Activated T-cell treated with anti-CD3 and anti-CD28 coated beads for 1 hour (primary cell): ENCODE measurements at regions not wholly inside any gene's neighbourhood (a gene's known extent, or its start where the extent isn't known, plus 50 kb on each side); places are given as distances from the start of the nearest gene placed in this dataset.
"Not testable (repeated sequence)": the region's sequence is repeated elsewhere in the genome, so short reads cannot be mapped to it uniquely, and the experiment has no call there.

Experiments
- DNase-seq: peaks from one replicate; pipeline ENCODE4 v3.0.0-alpha.2; 2020; ENCODE audit warnings: low read depth

DNA sequence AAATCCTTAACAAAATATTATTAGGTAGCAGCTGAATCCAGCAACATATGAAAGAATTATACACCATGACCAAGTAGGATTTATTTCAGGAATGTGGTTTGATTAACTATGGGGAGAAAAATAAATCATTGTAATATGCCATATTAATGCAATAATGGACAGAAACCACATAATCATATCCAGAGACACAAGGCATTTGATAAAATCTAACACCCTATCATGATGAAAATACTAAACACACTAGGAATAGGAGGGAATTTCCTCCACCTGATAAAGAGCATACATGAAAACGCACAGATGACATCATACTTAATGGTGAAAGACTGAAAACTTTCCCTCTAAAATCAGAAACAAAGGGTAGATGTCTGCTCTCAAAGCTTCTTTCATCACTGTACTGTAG, 238.9 kb downstream of the PHLDA1 start:
- DNase-seq: no peak

DNA sequence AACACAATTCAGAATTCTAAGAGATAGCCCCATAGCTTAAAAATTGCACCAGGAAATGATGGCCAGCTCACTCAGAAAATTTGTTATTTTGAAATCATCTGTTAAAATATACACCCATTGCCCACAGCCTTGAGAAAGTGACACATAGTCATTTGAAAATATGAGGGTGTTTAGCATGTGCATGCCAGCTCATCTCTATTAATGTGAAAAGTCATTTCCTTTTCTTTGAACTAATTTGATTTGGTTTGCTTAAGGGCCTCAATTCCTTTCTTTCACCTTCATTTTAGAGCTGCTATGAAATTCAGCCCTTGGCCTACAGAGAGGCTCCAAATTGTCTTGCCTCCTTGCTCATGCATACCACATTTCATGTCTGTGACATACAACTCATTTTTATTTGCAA, 241.4 kb downstream of the PHLDA1 start:
- DNase-seq: no peak

- DNase-seq: not testable (repeated sequence)
Measured at GRCh38 chr12:75787146-75787545, 244.4 kb downstream of the PHLDA1 start.

GRCh38 chr12:75786070-75786469, 245.5 kb downstream of the PHLDA1 start:
- no peak for DNase-seq

DNA sequence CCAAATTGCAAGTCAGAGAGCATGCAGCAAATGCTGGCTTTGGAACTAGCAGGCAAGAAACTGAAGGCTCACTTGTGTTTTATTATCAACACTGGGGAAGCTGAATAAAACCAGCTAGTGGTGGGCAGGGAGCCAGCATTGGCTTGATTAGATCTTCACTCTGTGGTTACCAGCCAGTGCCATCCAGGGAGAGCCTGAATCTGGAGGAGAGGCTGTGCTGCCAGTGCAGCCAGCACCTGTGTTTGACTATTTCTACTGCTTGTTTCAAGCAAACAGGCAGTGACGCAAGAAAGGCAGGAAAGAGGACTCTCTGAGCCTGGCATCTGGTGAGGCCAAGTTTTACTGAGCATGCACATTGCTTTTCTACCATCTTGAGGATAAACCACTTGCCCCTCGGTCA, 247.0 kb downstream of the PHLDA1 start:
- DNase-seq: no peak

GRCh38 chr12:75783093-75783877, 248.3 kb downstream of the PHLDA1 start:
- DNase-seq: no peak

DNA sequence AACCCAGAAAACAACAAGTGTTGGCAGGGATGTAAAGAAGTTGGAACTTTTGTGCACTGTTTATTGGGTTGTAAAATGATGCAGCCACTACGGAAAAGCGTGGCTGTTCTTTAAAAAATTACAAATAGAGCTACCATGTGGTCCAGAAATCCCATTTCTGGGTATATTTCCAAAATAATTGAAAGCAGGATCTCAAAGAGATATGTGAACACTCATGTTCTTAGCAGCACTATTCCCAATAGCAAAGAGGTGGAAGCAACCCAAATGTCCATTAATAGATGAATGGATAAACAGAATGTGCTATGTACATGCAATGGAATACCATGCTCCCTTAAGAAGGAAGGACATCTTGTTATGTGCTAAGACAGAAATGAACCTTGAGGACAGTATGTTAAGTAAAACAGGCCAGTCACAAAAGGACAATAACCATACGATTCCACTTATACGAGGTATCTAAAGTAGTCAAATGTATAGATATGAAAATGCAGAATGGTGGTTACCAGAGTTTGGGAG, 249.5 kb downstream of the PHLDA1 start:
- DNase-seq: no peak

- DNase-seq: no peak
Measured at GRCh38 chr12:75781532-75782046, 250.0 kb downstream of the PHLDA1 start.

DNA sequence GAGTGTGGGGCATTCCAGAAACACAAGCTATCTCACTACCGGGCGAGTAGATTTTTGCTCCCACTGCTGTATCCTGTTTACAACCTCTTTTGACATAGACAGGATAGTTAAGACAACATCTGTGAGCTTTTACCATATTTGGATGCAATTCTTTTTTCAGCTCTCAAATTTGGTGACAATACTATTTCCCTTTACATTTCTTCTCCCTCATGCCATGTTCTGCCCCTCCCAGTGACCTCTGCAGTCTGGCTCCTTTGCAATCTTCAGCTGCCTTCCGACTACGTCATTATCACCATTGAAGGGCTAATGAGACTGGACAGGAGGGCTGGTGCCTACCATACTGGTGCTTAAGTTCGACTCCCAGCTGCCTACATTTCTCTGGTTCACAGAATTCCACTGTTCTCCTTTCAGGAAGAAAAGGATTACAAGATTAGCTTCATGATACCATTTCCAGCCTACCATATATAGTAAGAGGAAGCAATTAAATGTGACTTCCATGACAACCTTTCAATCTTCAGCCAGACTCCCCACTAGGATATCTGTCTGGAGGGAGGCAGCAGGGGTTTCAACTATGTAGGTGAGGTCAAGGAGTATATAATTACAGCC, 251.6 kb downstream of the PHLDA1 start:
- DNase-seq: no peak

- DNase-seq: no peak
Measured at GRCh38 chr12:75774261-75775052, 257.1 kb downstream of the PHLDA1 start.

GRCh38 chr12:75773377-75773776, 258.2 kb downstream of the PHLDA1 start:
- no peak for DNase-seq

DNA sequence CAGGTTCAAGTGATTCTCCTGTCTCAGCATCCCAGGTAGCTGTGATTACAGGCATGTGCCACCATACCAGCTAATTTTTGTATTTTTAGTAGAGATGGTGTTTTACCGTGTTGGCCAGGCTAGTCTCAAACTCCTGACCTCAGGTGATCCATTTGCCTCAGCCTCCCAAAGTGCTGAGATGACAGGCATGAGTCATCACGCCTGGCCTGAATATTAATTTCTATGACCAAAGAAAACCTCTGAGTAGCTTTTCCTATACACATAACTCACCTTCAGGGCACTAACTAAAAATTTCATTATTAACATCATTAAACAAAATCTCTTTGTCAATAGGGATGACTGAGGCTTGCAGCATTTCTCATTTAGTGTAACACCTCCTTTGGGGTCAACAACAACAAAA, 259.6 kb upstream of the KRR1 start:
- DNase-seq: no peak

DNA sequence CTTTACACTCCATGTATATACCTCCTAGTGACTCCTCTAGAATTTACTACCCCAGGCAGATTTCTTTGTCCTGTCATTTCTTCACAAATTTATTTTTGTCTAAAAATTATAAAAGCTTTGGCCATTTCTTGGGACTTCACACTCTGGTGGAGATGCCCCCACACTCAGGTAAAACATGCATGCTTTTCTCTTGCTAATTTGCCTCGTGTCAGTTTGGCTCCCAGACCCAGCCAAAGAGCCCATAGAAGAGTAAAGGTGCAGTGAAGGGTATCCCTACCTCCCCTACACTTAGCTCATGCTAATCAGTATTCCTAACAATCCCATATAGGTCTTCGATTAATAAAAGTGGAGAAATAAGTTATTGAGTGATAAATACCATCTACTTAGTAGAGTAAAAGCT, 256.5 kb upstream of the KRR1 start:
- no peak for DNase-seq

DNA sequence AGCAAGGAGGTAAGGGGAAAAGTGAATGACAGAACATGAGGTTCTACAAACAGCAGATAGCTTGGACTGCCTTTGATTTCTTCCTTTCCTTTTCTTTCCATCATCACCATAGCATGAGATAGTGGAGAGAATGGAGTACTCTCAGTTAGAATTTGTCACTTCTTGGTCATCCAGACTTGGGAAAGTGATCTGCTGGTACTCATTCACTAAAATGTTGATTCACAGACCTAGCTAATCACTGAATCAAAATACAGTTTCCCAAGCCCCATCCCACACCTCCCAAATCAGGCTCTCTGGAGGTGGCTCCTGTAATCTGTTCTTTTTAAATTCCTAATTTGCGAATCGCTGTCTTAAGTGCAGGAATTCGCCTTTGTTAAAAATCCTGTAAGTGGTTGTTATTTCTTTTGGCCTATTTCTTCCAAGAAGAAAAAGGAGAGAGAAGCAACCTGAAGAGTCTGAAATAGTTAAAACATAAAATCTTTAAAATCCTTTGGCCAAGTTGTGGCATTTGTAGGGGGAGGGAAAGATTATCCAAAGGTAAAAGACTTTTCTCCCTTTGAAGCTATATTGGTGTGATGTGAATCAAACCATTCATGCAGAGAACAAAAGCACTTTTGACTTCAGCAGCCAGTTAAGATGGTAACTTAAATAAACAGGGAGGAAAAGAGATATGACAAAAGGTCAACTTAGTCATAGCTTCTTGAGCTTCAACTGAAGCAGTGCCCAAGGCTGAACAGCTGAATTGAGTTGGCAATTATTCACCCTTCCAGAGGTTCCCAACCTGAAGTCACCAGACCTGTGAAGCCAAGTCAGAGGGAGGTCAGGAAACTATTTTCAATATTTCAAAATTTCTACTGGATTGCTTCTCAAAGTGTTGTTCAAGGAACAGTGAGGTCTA, 255.1 kb upstream of the KRR1 start:
- no peak for DNase-seq

DNA sequence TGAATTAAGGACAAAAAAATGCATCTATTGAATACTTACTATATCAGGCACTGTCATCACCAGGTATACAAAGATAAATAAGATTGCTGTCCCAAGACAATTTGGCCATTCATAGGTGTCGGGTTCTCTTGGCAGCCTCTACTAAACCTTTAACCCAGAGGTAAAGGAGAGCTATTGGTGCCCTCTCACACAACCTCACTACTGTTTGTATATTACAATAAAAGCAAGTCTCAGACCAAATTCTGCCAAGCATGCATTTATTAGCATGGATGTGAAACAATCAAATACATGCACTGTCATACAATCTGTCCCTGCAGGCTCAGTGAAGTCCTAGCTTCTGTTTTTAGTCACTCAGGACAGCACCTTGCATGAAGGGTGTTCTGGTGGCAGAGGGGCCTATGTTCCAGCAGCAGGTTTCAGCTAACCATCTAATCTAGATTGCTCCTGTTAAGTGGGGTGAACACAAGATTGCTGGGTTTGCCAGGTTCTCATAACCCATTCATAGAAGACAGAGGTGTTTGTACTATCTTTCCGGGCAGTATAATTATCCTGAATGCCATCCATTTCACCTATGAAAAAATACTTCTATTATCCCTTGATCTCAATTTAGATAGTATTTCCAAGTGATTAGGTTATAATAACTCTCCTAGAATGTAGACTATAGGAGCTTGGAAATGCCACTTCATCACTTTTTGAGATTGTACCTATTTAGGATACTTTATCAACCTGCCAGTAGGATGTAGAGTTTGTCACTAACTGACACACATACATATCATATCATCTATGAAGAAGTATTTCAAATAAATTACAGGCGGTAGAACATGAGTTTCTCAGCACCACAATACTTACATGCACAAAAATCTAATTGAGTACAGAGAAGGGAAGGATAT, 254.0 kb upstream of the KRR1 start:
- no peak for DNase-seq

DNA sequence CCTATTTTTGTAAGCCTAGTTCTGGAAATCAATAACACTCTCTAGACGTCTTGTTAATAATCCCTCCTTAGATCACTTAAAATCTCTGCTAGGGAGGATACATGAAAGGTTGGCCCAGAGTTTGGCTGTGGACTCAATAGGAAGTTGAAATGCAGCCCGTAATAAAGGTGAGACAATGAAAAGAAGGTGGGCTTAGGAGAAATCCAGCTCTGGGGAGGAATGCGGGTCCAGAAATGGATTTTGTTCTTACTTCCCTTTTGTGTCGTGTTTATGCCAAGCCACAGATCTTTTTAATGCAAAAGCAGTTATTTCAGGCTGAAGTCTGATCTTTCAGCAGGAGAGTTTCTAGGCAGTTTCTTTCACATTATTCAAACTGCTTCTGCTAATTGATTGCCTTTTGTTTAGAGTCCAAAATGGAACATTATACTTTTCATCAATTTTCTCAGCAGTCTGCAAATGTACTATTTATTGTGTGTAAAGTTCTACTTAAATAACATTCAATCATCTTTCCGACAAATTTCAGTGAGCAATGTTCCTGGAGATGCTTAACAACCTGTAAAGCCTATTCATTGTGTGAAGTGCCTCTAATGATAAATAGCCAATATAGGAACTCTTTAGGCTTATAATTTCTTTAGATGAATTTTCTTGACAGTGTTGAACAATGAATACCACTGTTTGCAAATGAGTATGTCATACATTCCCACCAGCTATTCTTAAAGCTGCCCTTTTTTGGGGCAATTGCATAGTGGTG, 252.9 kb upstream of the KRR1 start:
- DNase-seq: no peak

DNA sequence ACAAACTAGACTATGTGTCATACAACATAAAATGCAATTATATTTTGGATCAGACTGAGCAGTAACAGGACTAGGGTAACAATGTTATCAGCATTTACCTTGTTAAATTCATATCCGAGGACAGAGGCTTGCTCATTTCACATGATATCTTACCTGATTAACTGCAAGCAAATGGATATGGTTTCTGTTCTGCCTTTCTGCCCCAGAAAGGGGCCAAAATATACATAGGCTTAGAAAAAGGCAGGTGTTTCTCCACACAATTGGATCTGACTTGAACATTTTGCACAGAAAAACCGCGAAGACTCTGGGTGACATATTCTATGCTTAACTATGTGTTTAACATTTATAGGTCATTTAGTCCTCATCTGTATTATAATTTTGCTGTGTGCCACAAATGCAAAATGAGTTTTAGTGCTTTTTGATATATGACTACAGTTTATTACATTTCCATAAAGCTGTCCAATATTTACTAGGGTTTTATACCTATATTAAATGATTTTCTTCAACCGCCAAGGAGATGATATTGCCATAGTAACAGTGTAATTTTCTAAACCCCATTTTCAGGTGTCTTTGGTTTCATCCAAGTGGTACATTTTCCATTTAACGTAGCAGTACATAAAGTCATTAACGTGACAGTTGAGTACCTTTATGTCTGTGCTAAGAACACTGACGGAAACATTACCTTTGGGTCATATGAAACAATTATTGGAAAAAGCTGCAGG, 249.3 kb upstream of the KRR1 start:
- DNase-seq: no peak

DNA sequence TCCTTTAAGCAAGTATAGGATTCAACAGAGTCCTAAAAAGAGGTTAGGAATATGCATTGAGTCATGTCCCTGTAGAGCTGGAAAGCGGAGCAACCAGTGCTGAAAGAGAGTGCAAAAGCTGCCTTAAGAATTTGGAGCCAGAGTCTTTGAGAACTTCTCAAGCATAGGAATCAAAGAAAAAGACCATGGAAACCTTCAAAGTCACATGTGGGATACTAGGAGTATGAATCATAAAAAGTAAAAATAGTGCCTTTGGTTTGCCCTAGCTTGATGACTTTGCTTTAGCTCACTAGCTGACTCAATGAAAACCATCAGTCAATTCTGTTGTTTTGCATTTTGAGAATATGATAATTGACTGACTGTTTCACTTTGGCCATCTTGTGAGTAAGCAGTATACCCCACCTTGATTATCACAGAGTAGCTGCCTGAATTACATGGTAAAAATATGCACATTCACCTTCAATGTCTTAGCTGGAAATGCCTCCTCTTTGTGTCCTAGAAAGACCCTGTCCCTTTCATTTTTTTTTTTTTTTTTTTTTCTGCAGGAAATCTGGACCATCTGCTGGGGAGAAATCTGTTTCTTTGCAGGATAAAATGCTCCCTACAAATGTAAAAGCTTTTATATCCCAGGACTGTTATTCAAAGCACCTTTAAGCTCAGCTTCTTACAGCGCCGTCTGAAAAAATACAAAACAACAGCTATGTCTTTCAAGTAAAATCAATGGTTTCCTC, 248.6 kb upstream of the KRR1 start:
- no peak for DNase-seq
